Thoracic aorta (tissue), 2 donors: ENCODE measurements at regions not wholly inside any gene's neighbourhood (a gene's known extent, or its start where the extent isn't known, plus 50 kb on each side); places are given as distances from the start of the nearest gene placed in this dataset.
"Not testable (repeated sequence)": the region's sequence is repeated elsewhere in the genome, so short reads cannot be mapped to it uniquely, and the experiment has no call there.

Experiments
- ATAC-seq: fragments of 150-250 bp; one replicate; pipeline ENCODE4 v1.8.0; 2017; ENCODE audit warnings: low read depth; ENCODE audit not compliant: insufficient number of reproducible peaks, low FRiP score
- DNase-seq: peaks from one replicate; pipeline ENCODE4 v3.0.0-alpha.2; 2020; ENCODE audit warnings: low spot score
- H3K27ac ChIP-seq, 2 donors: fragments of 200-600 bp; sonication (generic); 1 replicate in 1 of 2; 2 replicates in 1 of 2; pipeline ENCODE4 v1.5.1; 2016; ENCODE audit warnings: mild to moderate bottlenecking in 2 of 2, moderate library complexity in 2 of 2
- H3K27me3 ChIP-seq: fragments of 200-600 bp; sonication (generic); replicated peaks from 2 replicates; pipeline ENCODE4 v1.6.0; 2016; ENCODE audit warnings: mild to moderate bottlenecking; ENCODE audit not compliant: insufficient read depth
- H3K36me3 ChIP-seq: fragments of 200-600 bp; sonication (generic); one replicate; pipeline ENCODE4 v1.5.1; 2016
- H3K4me1 ChIP-seq, 2 donors: fragments of 200-600 bp; sonication (generic); 1 replicate in 1 of 2; 2 replicates in 1 of 2; pipeline versions ENCODE4 v1.5.1 to v1.6.0; 2016; ENCODE audit warnings: low read depth in 2 of 2, mild to moderate bottlenecking in 1 of 2; ENCODE audit not compliant: control insufficient read depth in 1 of 2
- H3K4me3 ChIP-seq: fragments of 200-600 bp; sonication (generic); 2 replicates; pipeline ENCODE4 v1.5.1; 2016; ENCODE audit warnings: mild to moderate bottlenecking
- H3K9me3 ChIP-seq: fragments of 200-600 bp; sonication (generic); 2 replicates; pipeline ENCODE4 v1.5.1; 2016
- TF ChIP-seq, protein P1 (sequence below): fragments of 200-600 bp; sonication (generic); IDR thresholded peaks from one replicate; pipeline ENCODE4 v1.5.1; 2019; ENCODE audit warnings: antibody characterized with exemption

DNA sequence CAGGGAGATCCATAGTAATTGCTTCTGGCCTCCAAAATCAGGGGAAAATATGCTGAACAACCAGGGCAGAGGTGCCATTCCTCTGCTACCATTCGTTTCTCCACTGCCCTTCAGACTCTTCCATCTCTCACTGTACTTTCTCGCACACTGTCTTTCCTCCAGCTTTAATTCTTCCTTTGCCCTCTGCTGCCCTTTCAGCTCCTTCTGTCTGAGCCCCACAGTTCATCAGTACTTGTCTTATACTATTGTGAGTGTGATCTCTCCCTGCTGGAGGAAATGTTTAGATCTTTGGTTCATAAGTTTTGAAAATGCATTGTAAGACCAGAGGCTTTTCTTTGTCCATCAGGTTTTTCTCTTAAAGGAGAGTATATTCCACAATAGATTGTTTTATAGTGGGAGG, 184.9 kb upstream of the DTNA start:
- DNase-seq (no peak), ATAC-seq (no peak)
- TF ChIP-seq, protein P1, sequence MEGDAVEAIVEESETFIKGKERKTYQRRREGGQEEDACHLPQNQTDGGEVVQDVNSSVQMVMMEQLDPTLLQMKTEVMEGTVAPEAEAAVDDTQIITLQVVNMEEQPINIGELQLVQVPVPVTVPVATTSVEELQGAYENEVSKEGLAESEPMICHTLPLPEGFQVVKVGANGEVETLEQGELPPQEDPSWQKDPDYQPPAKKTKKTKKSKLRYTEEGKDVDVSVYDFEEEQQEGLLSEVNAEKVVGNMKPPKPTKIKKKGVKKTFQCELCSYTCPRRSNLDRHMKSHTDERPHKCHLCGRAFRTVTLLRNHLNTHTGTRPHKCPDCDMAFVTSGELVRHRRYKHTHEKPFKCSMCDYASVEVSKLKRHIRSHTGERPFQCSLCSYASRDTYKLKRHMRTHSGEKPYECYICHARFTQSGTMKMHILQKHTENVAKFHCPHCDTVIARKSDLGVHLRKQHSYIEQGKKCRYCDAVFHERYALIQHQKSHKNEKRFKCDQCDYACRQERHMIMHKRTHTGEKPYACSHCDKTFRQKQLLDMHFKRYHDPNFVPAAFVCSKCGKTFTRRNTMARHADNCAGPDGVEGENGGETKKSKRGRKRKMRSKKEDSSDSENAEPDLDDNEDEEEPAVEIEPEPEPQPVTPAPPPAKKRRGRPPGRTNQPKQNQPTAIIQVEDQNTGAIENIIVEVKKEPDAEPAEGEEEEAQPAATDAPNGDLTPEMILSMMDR: no peak
- Histone ChIP-seq H3K36me3 (no peaks in the 10 kb centered on the region), H3K9me3 (no peaks in the 10 kb centered on the region), H3K27me3 (no peaks in the 10 kb centered on the region), H3K4me1 (no peaks in the 10 kb centered on the region), H3K4me3 (no peak overlapping the region), H3K27ac (no peak overlapping the region)

DNA sequence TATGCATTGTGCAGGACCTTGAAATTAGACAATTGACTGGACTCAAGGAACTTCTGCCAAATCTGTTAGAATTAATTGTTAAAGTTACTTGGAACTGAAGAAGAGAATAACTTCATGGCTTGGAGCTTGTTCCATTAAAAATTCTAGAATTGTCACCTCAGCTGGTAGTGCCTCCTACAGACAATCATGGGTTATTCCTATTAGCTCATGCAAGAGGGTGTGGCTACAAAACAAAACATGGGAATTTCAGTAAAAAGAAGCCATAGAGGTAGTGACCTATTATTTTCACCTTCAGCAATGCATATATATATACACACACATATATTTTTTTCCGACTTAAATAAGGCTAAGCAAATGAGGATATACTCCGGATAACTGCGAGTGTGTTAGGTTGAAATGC, 181.9 kb upstream of the DTNA start:
- Histone ChIP-seq H3K4me1 (no peaks in the 10 kb centered on the region), H3K27ac (no peak overlapping the region), H3K36me3 (no peaks in the 10 kb centered on the region), H3K27me3 (no peaks in the 10 kb centered on the region), H3K4me3 (no peak overlapping the region), H3K9me3 (no peaks in the 10 kb centered on the region)
- DNase-seq: no peak
- no peak for ATAC-seq
- TF ChIP-seq, protein P1: no peak

- no peak for ATAC-seq
- H3K9me3 ChIP-seq: no peaks in the 10 kb centered on the region
- no peaks in the 10 kb centered on the region for H3K36me3 ChIP-seq
- no peak for DNase-seq
- H3K27ac ChIP-seq: no peak overlapping the region
- no peak overlapping the region for H3K4me3 ChIP-seq
- no peaks in the 10 kb centered on the region for H3K4me1 ChIP-seq
- TF ChIP-seq, protein P1: no peak
- no peaks in the 10 kb centered on the region for H3K27me3 ChIP-seq
These were observed 180.5 kb upstream of the DTNA start for GRCh38 chr18:34529358-34530335.

GRCh38 chr18:34531110-34531509, 179.0 kb upstream of the DTNA start:
- Histone ChIP-seq H3K4me1 (no peaks in the 10 kb centered on the region), H3K27ac (no peak overlapping the region), H3K9me3 (no peaks in the 10 kb centered on the region), H3K36me3 (no peaks in the 10 kb centered on the region), H3K4me3 (no peak overlapping the region), H3K27me3 (no peaks in the 10 kb centered on the region)
- TF ChIP-seq, protein P1: no peak
- DNase-seq: no peak
- no peak for ATAC-seq

- H3K27ac ChIP-seq, H3K36me3 ChIP-seq, DNase-seq, H3K4me3 ChIP-seq, H3K27me3 ChIP-seq, H3K9me3 ChIP-seq, H3K4me1 ChIP-seq, ATAC-seq: not testable (repeated sequence)
These were observed 175.5 kb upstream of the DTNA start for GRCh38 chr18:34534642-34535041.
